Thyroid gland (tissue), 4 donors: ENCODE measurements at regions not wholly inside any gene's neighbourhood (a gene's known extent, or its start where the extent isn't known, plus 50 kb on each side); places are given as distances from the start of the nearest gene placed in this dataset. TPM values are rescaled to one million over a fixed set of nuclear protein-coding genes. Genes with fewer than 3 reads are reported as not detected.

Source experiments
- DNase-seq, 2 donors: peaks; one replicate each; pipeline ENCODE4 v3.0.0-alpha.2; 2019
- H3K27ac ChIP-seq, 3 donors: fragments of 200-600 bp; sonication (generic); 1 replicate in 2 of 3; 2 replicates in 1 of 3; pipeline ENCODE4 v1.5.1; 2016 to 2019; ENCODE audit warnings: mild to moderate bottlenecking in 1 of 3, moderate library complexity in 1 of 3
- H3K27me3 ChIP-seq: fragments of 200-600 bp; sonication (generic); one replicate; pipeline ENCODE4 v1.5.1; 2019
- H3K36me3 ChIP-seq, 2 donors: fragments of 200-600 bp; sonication (generic); one replicate each; pipeline ENCODE4 v1.5.1; 2016 to 2019
- H3K4me1 ChIP-seq, 2 donors: fragments of 200-600 bp; sonication (generic); one replicate each; pipeline ENCODE4 v1.5.1; 2017 to 2019
- H3K4me3 ChIP-seq, 3 donors: fragments of 200-600 bp; sonication (generic); replicated peaks in 1 of 3; 1 replicate in 2 of 3; 2 replicates in 1 of 3; pipeline ENCODE4 v1.5.1; 2016; ENCODE audit warnings: mild to moderate bottlenecking in 1 of 3
- H3K9me3 ChIP-seq: fragments of 200-600 bp; sonication (generic); one replicate; pipeline ENCODE4 v1.5.1; 2017
- CTCF ChIP-seq, 6 experiments: fragments of 200-600 bp in 3 of 6; fragments of 450-650 bp in 3 of 6; sonication (generic) in 3 of 6; IDR thresholded peaks; one replicate each; pipeline ENCODE4 v1.5.1; 2016 to 2019; ENCODE audit warnings: antibody characterized with exemption in 6 of 6, mild to moderate bottlenecking in 2 of 6, inconsistent platforms in 1 of 6, moderate library complexity in 1 of 6
- POLR2A ChIP-seq, 2 donors: fragments of 450-650 bp; IDR thresholded peaks; one replicate each; pipeline ENCODE4 v1.6.1; 2017; ENCODE audit warnings: antibody characterized with exemption in 2 of 2, mild to moderate bottlenecking in 2 of 2, moderate library complexity in 1 of 2
- WGBS, 2 donors: methylation state at CpG; one replicate each; pipeline ENCODE4 v1.1.5; 2017; 5-methylcytosine and 5-hydroxymethylcytosine counted together
- intact Hi-C: fragments of 100-400 bp; cut with DNase I; formaldehyde crosslinking; loops from one replicate; pipeline ENCODE4 v1.15.1; 2023
- small RNA-seq: library from RNA; depleted of rRNA; stranded (forward); fragments of <200 nt; gene quantifications from one replicate; pipeline ENCODE3, GENCODE V24; 2016

- no peak for DNase-seq
- no peak overlapping the region for H3K4me3 ChIP-seq
- WGBS, 2 donors: 71 to 77% methylated on average over 4 of the region's 4 CpGs
- H3K27me3 ChIP-seq: no peaks in the 10 kb centered on the region
- no peaks in the 10 kb centered on the region for H3K36me3 ChIP-seq
- no peak overlapping the region for H3K27ac ChIP-seq
- TF ChIP-seq POLR2A (IDR thresholded peaks at IDR 0.05): no peak
- no peak for TF ChIP-seq CTCF (IDR thresholded peaks at IDR 0.05)
- no peaks in the 10 kb centered on the region for H3K9me3 ChIP-seq
- no peaks in the 10 kb centered on the region for H3K4me1 ChIP-seq
- intact Hi-C loops: no loop called here
Observed at GRCh38 chr2:78967294-78967693, 58.2 kb upstream of the REG3G start.

- 85 to 86% methylated on average over 3 of the region's 3 CpGs for WGBS, 2 donors
- TF ChIP-seq CTCF (IDR thresholded peaks at IDR 0.05) (no peak), POLR2A (IDR thresholded peaks at IDR 0.05) (no peak)
- Histone ChIP-seq H3K27ac (no peak overlapping the region), H3K36me3 (no peaks in the 10 kb centered on the region), H3K9me3 (no peaks in the 10 kb centered on the region), H3K27me3 (no peaks in the 10 kb centered on the region), H3K4me1 (no peaks in the 10 kb centered on the region), H3K4me3 (no peak overlapping the region)
- intact Hi-C loops: no loop called here
- DNase-seq: no peak
Observed at GRCh38 chr2:78973630-78974029, 51.9 kb upstream of the REG3G start.

Small RNA genes in the stretch of these regions (small RNA-seq; reads per million reads assigned to genes)
- gene RNU6-812P: not detected
- gene RNU6-827P: not detected
